Stimulated activated CD4-positive, alpha-beta T cell treated with anti-CD3 and anti-CD28 coated beads, Interleukin-2, amount 100 ng/mL, for 4 hours (primary cell): ENCODE measurements at regions not wholly inside any gene's neighbourhood (a gene's known extent, or its start where the extent isn't known, plus 50 kb on each side); places are given as distances from the start of the nearest gene placed in this dataset.

ENCODE experiments used
- DNase-seq: peaks from one replicate; pipeline ENCODE4 v3.0.0-alpha.2; 2020; ENCODE audit warnings: low read depth

DNA sequence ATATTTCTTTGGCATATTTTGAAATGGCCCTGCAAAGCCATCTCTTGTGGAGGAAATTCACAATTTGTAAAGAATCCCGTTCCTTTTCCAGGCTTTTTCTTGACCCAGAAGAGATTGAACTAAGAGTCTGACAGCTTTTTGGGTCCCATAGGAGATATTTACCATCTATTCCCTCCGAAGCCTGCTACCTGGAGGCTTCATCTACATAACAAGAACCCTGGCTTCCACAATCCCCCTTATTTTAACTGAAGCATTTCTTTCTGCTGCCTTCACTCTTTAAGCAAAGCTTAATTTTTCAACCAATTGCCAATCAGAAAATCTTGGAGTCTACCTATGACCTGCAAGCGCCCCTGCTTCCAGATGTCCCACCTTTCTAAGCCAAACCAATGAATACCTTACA, 248.1 kb upstream of the GADL1 start:
- DNase-seq = no peak

DNA sequence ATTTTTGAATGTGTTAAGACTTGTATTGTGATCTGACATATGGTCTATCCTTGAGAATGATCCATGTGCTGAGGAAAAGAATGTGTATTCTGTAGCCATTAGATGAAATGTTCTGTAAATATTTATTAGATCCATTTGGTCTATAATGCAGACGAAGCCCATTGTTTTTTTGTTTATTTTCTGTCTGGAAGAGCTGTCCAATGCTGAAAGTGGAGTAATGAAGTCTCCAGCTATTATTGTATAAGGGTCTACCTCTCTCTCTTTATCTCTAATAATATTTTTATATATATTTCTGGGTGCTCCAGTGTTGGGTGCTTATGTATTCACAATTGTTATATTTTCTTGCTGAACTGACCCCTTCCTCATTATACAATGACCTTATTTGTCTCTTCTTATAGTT, 250.6 kb upstream of the GADL1 start:
- no peak for DNase-seq

DNA sequence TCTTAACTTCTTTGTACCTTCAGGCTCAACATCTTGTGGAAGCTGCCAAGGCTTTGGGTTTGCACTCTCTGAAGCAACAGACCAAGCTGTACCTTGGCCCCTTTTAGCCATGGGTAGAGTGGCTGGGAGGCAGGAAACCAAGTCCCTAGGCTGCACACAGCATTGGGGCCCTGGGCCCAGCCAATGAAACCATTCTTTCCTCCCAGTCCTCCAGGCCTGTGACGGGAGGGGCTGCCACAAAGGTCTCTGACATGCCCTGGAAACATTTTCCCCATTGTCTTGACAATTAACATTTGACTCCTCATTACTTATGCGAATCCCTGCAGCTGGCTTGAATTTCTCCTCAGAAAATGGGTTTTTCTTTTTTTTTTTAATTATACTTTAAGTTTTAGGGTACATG, 253.1 kb upstream of the GADL1 start:
- no peak for DNase-seq

DNA sequence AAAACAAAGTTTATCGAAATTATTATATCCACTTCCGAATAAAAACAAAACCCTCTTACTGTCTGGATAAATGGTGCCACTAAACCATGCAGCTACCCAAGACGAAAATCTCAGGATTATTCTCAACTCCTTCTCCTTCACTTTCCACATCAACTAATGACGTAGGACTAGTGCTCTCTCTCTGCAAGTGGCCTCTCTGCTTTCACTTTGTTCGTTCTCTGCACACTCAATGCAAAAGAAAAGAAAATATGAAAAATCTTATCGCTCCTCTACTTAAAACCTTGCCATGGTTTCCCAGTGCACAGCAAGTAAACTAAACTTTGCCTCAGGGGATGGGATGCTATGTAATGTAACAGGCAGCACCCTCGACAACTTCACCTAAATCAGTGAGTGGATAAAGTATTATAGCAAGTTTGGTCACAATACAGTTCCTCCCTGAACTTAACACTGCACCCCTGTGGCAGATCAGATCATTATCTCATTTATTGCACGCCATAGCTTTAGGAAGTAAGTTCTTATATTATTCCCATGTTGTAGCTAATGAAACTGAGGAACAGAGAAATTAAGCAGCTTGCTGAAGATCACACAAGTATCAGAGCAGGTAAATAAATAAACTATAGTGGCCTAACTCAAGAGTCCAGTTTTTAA, 262.7 kb upstream of the GADL1 start:
- DNase-seq = no peak

DNA sequence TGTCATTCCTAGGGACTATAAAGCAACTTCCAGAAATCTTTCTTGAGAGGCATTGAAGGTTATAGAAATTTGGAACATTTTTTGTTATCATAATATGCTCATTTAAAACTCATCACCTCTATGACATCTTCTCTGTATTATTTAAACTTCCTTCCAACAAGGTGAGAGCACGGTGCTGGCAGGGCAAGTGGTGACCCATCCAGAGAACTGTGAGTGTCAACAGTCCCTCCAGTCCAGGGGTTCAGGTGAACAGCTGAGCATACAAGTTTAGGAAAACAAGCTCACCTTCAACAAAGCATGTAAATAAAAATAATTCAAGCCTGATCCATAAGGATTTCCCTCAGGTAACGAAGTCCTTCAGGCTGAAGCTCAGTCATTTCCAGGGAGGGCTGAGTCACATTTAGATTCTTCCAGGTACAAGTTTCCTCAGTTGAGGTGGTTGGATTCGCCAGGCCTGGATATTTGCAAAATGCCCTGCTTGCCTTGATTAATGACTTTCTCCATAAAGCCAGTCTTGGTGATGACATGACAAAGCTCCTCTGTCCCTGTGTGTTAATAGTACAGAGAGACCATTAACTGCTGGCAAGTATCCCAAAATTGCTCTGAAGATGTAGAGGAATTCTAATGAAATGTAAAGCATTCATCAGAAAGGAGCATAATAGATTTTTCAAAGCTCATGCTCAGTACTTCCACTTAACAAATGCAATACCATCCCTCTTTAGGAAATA, 263.6 kb upstream of the GADL1 start:
- no peak for DNase-seq

DNA sequence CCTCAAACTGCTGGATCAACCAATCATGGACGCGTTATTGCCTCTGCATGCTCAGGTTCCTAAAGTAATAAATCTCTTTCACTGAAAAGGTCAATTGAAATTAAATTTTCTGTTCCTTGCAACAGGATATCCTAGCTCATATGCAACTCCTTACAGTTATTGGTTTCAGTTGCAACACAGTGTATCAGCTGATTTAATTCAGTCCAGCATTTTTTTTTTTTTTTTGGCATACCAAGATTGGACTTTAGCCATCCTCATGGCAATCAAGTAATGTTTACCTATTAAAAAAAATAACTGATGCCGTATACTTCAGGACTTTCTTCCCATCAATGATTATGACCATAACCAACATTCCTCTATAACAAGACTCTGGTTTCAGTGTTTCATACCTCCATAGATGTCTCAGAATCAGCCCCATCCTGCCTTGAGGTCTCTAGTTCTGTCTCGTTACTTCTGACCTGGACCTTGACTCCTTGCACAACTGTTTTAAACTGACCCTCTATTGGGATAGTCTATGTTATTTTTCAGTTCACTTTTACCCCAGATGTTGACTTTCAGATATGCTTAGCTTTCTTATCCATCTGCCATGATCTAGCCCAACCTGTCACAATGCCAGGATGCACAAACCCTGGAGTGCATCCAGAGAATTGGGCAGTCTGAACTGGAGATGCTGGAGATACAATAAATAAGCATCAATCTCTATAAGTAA, 265.0 kb upstream of the GADL1 start:
- DNase-seq = no peak

DNA sequence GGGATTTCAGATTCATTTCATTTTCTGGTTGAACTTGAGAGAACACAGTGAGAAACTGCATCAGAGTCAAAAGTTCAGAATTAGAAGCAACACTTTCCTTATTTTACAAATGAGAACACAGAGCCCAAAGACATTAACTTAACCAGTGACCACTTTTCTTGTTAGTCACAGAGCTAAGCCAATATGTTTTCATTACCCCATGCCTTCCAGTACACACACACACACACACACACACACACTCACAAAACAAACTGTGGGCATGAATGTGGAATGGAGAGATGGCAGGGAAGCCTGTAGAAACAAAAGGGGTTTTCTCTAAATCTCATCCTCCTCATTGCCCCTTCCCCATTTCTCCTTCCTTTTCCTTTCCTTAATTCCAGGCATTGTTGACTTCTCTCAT, 267.4 kb upstream of the GADL1 start:
- DNase-seq = no peak

DNA sequence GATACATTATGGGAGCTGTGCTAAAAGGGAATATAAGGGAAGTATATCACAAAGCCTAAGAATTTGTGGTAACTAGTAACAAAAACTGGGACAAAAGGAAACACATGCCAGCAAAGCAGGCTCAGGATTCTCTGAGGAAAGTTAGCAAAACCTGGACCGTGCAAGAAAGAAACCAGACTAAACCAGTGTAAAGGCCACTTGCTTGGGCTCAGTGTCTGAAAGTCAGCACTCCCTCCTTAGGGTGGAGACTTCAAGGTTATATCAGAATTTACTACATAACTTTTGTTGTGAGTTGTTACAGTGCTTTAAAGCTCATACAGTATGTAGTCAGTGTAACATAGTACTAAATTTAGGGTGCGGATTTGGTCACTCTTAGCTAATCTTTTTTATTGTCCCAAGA, 269.9 kb upstream of the GADL1 start:
- DNase-seq = no peak

DNA sequence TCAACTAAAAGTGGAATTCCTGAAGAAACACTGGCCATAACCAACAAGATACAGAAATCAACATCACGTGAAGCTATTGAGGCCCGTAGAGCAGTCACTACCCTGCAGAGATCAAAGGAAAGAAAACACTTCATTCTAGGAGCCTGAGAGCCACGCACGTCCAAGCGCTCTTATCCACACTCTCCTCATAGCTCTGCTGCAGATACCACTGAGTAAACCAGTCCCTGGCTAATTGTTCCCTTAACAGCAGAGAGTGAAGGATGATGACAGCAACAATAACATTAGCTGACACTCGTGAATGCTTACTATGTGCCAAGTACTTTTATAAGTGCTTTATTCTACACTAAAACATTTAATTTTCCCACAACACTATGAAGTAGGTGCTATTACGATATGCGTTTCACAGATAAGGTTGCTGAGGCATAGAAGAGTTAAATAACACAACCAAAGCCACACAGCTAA, 271.0 kb upstream of the GADL1 start:
- DNase-seq = no peak

DNA sequence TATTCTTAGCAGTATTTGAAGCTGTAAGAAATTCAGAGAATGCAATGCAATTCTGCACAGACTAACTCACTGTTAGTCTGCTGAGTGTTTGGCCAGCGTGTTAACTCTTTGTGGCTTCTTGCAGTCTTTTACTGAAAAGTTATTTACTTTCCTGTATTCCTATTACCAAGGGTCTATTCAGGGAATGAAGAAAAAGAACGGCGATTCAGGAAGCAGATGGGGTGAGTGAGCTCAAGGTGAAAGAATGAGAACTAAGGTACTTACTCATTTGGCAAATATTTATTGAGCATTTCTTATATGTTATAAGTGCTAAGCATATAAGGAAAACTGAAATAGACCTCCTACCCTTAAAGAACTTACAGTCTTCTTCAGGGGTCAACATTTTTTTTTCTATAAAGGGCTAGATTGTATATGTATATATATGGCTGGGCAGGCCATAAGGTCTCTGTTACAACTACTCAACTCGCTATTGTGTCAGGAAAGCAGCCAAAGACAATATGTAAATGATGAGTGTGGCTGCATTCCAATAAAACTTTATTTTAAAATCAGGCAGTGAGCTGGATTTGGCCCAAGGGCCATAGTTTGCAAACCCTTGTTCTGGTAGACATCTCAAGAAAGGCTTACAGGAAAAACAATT, 271.9 kb upstream of the GADL1 start:
- no peak for DNase-seq

DNA sequence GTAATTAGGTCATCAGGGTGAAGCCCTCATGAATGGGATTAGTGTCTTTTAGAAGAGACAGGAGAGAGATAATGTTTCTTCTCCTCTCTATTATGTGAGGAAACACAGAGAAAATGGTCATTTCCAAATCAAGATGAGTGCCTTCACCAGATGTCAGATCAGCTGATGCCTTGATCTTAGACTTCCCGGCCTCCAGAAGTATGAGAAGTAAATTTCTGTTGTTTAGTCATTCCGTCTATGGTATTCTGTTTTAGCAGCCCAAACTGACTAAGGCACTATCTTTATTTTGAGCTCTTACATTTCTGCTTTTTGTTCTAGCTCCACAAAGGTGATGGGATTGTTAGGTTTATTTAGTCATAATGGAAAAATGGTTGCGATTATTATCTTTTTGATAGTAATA, 273.2 kb upstream of the GADL1 start:
- no peak for DNase-seq

DNA sequence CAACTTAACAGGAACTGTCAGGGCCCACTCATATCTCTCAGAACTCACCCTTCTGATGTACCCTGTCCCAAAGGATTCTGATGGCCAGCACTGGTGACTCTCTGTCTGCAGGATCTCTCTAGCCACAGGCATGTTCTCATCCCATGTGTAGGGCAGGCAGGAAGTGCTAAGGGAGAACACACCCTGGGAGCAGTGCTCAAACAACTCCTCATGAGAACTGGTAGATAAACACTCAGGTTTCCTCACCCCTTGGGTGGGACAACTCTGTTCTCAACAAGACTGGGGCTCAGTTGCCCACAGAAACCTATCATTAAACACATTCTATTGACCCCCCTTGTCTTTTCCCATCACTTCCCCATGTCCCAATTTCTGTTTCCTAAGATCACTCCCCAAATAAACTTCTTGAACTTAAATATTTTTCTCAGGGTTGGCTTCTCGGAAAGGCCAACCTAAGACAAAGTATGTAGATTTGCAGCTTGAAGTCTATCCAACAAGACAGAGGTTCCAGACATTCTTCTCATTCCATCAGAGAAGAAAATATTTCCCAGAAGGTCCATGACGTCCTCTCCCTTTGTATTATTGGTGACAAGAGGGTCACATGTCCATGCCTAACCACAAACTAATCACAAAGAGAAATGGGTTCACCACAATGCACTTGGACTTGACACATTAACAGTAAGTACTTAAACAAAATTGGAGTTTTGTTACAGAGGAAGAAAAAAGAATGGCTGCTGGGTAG, 276.6 kb upstream of the GADL1 start:
- no peak for DNase-seq

DNA sequence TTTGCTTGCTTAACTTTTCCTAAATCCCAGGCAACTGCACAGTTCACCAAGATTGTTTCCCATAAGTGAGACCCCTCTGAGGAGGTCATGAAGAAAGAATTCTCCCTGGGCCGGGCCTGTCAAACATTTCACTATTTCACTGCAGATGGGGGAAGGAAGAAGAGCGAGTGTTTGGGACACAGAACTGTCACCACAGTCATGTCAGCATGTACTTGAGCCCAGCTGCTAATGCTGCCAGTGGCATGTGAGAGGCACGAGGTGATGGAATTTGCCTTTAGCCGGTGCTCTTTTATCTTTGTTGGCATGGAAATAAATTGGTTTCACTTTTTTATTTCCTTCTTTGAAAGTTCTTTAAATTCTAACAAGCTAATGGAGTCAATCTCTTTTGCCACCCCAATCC, 277.9 kb upstream of the GADL1 start:
- no peak for DNase-seq

DNA sequence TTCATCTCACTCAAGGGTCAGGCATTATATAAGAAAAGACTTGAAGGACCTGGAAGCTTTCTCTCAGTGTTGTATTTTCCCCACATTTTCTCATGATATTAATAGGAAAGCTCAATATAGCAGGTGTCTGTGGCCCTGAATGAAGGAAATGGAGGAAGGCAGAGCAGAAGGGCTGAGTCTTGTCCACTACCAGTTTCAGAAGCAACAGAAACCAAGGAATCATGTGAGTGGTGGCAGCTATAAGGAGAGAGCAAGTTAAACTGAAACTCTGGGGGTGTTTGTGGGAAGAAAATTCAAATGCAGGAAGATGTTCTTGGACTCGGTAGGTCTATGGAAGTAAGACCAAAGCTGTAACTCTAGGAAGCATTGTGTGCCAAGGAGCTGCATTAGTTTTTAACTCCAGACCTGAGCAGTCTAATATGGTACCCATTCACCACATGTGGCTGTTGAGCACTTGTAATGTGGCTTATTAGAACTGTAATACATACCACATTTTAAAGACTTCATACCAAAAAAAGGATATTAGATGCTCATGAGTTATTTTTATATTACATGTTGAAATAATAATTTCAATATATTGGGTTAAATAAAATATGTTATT, 278.8 kb upstream of the GADL1 start:
- DNase-seq = no peak

DNA sequence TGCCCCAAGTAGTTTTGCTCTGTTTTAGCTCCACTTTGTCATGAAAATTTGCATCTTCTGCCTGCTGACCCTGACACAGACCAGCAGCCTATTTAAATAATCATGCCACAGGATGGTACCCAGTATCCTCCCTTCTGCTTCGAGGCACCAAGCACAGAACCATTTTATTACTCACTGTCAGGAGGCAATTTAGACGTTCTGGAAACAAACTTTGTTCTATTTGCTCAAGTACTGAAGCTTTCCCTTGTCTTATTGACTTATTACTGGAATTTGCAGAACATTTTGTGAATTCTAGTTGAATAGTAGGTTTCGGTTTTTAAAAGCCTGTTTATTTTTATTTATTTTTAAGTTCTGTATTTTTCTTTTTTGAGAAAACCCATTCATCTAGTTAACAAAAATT, 279.6 kb upstream of the GADL1 start:
- DNase-seq = no peak

DNA sequence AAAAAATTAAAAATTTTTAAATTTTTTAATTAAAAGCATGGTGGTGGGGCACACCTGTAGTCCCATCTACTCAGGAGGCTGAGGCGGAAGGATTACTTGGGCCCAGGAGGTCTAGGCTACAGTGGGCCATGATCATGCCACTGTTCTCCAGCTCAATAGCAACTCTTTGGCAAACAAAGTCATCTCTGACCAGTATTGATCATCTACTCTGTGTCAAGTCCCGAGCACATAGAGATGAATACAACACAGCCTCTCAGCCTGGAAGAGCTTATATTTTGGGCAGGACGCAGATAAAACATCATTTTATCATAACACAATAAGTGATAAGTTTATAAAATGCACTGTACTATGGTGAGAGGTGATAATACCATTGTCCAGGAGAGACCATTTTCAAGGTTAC, 281.6 kb upstream of the GADL1 start:
- no peak for DNase-seq

DNA sequence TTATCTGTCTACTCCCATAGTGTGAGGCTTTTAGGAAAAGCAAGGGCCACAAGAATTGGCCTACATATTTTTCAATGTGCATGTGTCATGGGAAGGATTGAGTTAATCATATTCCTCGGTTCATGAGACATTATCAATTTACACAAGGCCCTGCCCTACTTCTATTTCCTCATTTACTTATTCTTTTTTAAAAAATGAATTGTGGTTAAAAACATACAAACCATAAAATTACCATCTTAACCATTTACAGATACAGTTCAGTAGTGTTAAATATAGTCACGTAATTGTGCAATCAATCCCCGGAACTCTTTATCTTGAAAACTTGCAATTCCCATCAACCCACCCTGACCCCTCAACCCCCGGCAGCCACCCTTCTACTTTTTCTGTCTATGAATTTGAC, 284.0 kb upstream of the GADL1 start:
- DNase-seq = no peak

DNA sequence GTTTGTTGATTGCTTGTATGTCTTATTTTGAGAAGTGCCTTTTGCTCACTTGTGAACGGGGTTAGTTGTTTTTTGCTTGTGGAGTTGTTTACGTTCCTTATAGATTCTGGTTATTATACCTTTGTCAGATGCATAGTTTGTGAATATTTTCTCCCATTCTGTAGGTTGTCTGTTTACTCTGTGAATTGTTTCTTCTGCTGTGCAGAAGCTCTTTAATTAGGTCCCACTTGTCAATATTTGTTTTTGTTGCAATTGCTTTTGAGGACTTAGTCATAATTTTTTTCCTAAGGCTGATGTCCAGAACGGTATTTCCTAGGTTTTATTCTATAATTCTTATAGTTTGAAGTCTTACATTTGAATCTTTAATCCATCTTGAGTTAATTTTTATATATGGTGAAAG, 285.3 kb upstream of the GADL1 start:
- no peak for DNase-seq

DNA sequence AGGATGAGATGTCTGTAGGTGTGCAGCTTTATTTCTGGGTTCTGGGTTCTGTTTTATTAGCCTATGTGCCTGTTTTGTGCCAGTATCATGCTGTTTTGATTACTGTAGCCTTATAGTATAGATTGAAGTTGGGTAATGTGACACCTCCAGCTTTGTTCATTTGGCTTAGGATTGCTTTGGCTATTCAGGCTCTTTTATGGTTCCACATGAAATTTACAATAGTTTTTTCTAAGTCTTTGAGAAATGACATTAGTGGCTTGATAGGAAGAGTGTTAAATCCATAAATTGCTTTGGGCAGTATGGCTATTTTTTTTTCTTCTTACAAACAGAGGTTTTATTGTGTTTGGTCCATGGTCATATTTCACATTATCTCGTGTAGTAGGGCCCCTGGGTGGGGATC, 285.8 kb upstream of the GADL1 start:
- no peak for DNase-seq

DNA sequence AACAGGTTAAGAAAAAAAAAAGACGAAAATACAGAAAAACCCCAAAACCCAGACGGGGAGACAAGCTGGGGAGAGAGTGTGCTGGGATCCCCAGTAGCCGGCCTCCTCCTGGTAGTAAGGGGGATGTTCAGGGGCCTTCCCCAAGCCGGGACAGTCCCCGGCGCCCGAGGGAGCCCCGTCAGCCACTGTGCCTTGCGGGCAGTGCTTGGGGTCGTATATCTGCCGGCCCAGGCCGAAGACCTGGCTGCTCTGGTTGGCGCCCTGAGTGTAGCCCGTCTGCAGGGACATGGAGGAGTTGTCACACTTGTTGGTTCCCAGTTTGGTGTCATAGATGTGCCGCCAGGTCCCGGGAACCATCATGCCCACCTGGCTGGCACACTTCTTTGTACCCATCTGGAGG, 287.2 kb upstream of the GADL1 start:
- no peak for DNase-seq

DNA sequence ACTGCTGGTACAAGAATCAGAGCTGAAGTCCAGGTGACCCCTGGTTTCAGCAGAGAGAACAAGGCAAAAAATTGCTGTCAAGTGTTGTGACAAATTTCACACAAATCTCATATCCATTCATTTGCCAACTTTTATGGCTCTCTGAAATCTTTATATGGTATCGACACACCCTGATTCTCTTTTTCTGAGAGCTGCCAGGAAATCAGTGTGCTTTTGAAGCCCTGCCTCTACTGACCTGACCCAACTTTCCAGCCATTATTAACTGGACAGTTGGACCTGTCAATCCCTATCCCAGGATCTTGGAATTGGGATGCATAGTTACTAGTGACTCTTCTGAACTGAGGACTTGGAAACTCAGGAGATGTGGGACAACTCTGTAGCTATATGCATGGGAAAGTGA, 288.2 kb upstream of the GADL1 start:
- no peak for DNase-seq
